HS-5 (cell line): ENCODE measurements at regions not wholly inside any gene's neighbourhood (a gene's known extent, or its start where the extent isn't known, plus 50 kb on each side); places are given as distances from the start of the nearest gene placed in this dataset.
"Not testable (repeated sequence)": the region's sequence is repeated elsewhere in the genome, so short reads cannot be mapped to it uniquely, and the experiment has no call there.

ENCODE experiments used
- DNase-seq: peaks from one replicate; pipeline ENCODE4 v3.0.0-alpha.2; 2012; ENCODE audit warnings: low read depth

DNA sequence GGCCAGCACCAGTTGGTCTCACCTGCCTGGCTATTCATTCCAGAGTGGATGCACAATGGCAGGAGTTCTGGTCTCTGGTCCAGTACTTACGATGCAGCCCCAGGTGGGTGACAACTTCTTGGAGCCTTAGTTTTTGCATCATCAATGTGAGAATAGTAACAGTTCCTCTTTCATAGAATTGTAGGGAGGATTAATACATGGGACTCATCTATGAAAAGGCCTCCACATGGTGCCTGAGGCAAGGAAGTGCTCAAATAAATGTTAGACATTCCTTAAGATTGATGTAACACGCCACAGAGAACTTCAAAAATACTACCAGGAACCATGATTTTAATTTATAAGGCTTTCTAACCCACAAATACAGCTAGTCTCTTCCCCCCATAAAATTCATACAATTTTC lies 120.1 kb upstream of the CHST15 start:
- no peak for DNase-seq

DNA sequence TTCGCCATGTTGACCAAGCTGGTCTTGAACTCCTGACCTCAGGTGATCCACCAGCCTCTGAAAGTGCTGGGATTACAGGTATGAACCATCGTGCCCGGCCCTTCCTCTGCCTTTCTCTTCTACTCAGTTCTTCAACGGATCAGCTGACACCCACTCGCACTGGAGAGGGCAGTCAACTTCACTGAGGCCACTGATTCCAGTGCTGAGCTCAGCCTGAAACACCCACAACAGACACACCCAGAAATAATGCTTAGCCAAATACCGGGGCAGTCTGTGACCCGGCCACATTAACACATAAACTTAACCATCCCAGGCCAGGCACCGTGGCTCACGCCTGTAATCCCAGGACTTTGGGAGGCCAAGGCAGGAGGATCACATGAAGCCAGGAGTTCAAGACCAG lies 119.3 kb upstream of the CHST15 start:
- DNase-seq, result no peak

GRCh38 chr10:124211921-124212320 lies 118.5 kb upstream of the CHST15 start:
- DNase-seq, result peak; percentile 4

- DNase-seq, result no peak
These were observed 116.9 kb upstream of the CHST15 start for GRCh38 chr10:124210263-124210662.

GRCh38 chr10:124207391-124207790 lies 114.0 kb upstream of the CHST15 start:
- no peak for DNase-seq

GRCh38 chr10:124206616-124207015 lies 113.2 kb upstream of the CHST15 start:
- DNase-seq, result no peak

DNA sequence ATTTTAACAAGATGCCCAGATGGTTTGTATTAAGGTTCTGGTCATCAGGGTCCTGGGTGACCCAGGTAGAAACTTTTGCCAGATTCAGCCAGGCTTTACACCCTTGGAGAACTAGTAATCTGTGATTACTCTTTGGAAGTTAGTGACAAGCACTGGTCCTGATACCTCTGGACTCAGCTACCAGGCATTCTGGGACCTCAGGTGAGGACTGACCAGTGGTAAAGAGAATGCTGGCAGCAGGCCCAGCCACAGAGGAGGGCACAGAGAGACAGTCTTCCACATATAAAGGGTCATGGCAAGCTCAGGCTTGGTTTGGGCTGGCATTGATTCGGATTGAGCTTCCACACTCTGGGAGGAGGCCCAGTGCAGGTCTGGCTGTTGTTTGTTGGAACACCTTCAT lies 112.0 kb upstream of the CHST15 start:
- DNase-seq, result no peak

- DNase-seq, result no peak
These were observed 111.3 kb upstream of the CHST15 start for GRCh38 chr10:124204726-124205125.

- DNase-seq, result peak; percentile 28
These were observed 106.6 kb upstream of the CHST15 start for GRCh38 chr10:124200011-124200410.

- no peak for DNase-seq
These were observed 105.5 kb upstream of the CHST15 start for GRCh38 chr10:124198871-124199270.

- DNase-seq, result no peak
These were observed 104.7 kb upstream of the CHST15 start for GRCh38 chr10:124198125-124198501.

DNA sequence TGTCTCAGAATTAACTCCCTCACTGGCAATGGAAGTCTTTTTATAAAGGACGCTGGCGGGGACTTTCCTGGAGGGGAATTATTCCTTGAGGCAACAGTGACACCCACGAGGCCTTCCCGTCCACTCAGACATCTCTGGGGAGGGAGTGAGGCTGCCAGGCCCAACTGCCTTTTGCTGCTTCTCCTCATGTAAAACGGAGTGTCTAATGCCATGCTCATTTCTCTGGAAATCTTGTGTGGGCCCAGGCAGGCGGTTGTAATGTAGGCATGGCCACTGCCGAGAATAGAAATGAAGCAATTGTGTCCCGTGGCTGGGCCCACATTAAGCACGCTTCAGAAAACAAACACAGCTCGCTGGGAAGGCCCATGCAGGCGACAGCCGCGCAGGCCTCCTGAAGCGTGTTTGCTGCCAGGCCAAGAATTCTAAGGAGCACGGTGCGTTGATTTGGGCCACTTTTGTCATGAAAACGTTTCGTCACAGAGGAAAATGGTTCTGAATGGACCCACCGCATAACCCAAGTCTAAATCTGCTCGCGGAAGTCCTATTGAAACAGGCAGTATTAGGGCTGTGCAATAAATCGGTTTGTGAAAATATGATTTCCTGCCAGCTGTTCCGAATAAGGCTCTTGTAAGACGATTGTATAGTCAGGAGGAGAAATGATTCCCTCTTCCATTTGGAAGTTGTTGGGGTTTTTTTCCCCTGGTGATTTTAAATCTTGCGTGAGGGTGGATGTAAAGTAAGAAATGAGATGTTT lies 104.2 kb upstream of the CHST15 start:
- no peak for DNase-seq

GRCh38 chr10:124196659-124197058 lies 103.3 kb upstream of the CHST15 start:
- no peak for DNase-seq

DNA sequence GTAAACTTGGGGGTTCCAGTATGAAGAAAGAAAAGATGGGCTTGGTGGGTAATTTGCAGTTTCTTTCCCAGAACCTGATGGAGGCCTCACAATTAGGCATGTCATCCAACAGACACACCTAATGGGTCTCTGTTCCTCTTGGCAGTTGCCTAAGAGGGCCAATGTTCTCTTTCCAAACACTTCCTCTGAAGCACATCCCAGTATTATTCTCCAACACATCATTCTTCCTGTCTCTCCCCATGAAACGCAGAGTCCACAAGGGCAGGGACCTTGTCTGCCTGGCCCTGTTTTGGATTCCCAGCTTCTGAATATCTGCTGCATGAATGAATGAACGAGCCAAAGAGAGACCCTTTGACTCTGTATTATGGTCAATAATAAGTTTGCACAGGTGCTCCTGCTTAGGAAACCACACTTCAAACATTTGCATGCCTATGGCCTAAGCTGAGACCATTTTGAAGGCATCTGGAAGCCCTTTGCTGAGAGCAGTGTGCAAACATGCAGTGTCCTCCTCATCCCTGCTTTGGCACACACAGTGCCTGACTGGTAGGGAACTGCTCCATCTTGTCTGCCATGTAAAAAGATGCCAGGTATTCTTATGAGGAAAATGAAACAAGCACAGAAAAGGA lies 100.9 kb upstream of the CHST15 start:
- no peak for DNase-seq

- no peak for DNase-seq
These were observed 99.9 kb upstream of the CHST15 start for GRCh38 chr10:124193309-124193696.

DNA sequence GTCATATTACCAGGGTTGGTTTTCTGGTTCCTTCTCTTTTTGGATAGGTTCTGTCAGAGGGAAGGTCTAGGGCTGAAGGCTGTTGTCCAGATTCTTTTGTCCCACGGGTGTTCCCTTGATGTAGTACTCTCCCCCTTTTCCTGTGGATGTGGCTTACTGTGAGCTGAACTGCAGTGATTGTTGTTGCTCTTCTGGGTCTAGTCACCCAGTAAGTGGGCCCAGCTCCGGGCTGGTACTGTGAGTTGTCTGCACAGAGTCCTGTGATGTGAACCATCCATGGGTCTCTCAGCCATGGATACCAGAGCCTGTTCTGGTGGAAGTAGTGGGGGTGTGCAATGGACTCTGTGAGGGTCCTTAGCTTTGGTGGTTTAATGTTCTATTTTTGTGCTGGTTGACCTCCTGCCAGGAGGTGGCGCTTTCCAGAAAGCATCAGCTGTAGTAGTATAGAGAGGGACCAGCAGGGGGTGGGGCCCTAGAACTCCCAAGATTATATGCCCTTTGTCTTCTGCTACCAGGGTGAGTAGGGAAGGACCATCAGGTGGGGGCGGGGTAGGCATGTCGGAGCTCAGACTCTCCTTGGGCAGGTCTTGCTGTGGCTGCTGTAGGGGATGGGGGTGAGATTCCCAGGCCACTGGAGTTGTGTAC lies 99.4 kb upstream of the CHST15 start:
- DNase-seq, result not testable (repeated sequence)

GRCh38 chr10:124190476-124190875 lies 97.1 kb upstream of the CHST15 start:
- not testable (repeated sequence) for DNase-seq

- no peak for DNase-seq
These were observed 93.6 kb upstream of the CHST15 start for GRCh38 chr10:124186956-124187355.

- DNase-seq, result no peak
These were observed 91.7 kb upstream of the CHST15 start for GRCh38 chr10:124185084-124185483.

DNA sequence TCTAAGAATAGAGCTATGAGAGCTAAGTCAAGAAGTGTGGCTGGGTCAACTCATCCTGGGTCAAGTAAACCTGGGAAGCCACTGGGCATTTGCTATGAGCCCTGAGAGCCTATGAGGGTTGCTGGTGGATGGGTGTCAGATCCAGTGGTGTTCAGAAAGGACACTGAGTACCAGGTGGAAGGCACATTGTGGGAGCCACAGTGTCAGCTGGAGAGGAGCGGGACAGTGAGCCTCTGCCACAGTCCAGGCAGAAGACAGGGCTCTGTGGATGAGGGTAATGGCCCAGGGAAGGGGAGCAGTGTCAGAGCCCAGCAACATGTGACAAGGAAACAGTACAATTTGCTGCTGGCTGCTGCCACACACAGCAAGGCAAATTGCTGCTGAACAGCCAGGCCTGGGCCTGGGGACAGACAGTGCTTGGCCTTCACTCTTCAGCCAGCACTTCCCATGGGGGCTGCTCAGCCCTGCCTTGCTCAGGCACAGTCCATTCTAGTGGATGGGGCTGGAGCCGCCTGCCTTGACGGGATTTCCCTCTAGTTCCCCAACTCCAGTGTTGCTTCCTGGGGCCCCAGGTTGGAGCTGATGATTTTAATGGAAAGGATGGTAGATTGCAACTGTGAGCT lies 90.9 kb upstream of the CHST15 start:
- no peak for DNase-seq

- DNase-seq, result no peak
These were observed 90.2 kb upstream of the CHST15 start for GRCh38 chr10:124183617-124184016.

DNA sequence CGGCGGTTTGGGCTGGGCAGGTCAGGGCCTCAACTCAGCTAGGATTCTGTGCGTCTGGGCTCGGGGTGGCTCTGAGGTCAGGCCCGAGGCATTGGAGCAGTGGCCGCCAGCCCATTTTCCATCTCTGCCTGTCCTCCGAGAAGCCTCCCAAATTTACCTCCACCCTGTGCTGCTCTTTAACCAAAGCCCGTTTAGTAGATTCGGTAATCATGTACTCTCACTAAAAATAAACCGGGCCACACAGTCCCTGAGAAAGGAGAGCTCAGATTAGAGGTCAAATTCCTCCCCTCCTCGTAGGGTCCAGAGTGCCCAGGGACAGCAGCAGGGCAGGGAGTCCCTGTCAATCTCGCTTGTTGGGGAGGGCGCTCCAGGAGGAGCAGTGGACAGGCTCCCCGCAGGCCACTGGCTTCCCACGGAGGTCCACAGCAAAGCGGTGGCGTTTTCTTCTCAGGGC lies 88.7 kb upstream of the CHST15 start:
- no peak for DNase-seq

- DNase-seq, result no peak
These were observed 88.3 kb upstream of the CHST15 start for GRCh38 chr10:124181656-124182055.
